Psoas muscle (tissue), 7 donors: ENCODE measurements at regions not wholly inside any gene's neighbourhood (a gene's known extent, or its start where the extent isn't known, plus 50 kb on each side); places are given as distances from the start of the nearest gene placed in this dataset.

Experiments
- ATAC-seq, 4 donors: fragments of 200-7000 bp; cut with Tn5 transposase; one replicate each; pipeline ENCODE4 v1.9.1; 2020; ENCODE audit warnings: moderate library complexity in 3 of 4, mild to moderate bottlenecking in 2 of 4
- DNase-seq, 2 donors: peaks; one replicate each; pipeline ENCODE4 v3.0.0-alpha.2; 2020
- H3K27ac ChIP-seq: fragments of 200-600 bp; one replicate; pipeline ENCODE4 v1.8.0; 2022
- H3K27me3 ChIP-seq, 3 donors: fragments of 200-600 bp in 1 of 3; one replicate each; pipeline versions ENCODE4 v1.6.1 to v1.8.0; 2013 to 2022; ENCODE audit warnings: low read length in 2 of 3, mild to moderate bottlenecking in 2 of 3, moderate library complexity in 1 of 3; ENCODE audit not compliant: insufficient read depth in 3 of 3
- H3K36me3 ChIP-seq, 2 donors: fragments of 200-600 bp in 1 of 2; one replicate each; pipeline versions ENCODE4 v1.6.1 to v1.8.0; 2013 to 2022; ENCODE audit warnings: low read depth in 1 of 2, mild to moderate bottlenecking in 1 of 2, moderate library complexity in 1 of 2; ENCODE audit not compliant: insufficient read depth in 1 of 2
- H3K4me1 ChIP-seq: fragments of 200-600 bp; one replicate; pipeline ENCODE4 v1.8.0; 2022
- H3K4me3 ChIP-seq: fragments of 200-600 bp; one replicate; pipeline ENCODE4 v1.8.0; 2022; ENCODE audit warnings: mild to moderate bottlenecking
- H3K9me3 ChIP-seq: fragments of 200-600 bp; one replicate; pipeline ENCODE4 v1.8.0; 2022
- WGBS, 3 donors: extraction: QIAGEN DNeasy Blood & Tissue Kit; methylation state at CpG; one replicate each; pipeline versions ENCODE4 v1.1.6 to v1.1.7; 2013; 5-methylcytosine and 5-hydroxymethylcytosine counted together
- intact Hi-C, 2 donors: fragments of 100-400 bp; cut with DNase I; formaldehyde crosslinking; loops; one replicate each; pipeline versions ENCODE4 v1.11.0 to v1.14.2; 2022
- TF ChIP-seq, protein P1 (sequence below): fragments of 200-600 bp; IDR thresholded peaks from one replicate; pipeline ENCODE4 v1.8.0; 2022; ENCODE audit warnings: antibody characterized with exemption
- donor health status: healthy with polysubstance abuse.
- donor health status: DM: no; HTN: no; CAD: no; lungs with moderate emphysema.
- donor health status: Bipolar disorder and iron deficiency.
- donor health status: healthy.
- donor health status: DM: yes; HTN: yes; CAD: no.
- donor health status: DM: no; HTN: no; CAD: no.
- donor health status: DM: yes; HTN: yes; CAD: no.

DNA sequence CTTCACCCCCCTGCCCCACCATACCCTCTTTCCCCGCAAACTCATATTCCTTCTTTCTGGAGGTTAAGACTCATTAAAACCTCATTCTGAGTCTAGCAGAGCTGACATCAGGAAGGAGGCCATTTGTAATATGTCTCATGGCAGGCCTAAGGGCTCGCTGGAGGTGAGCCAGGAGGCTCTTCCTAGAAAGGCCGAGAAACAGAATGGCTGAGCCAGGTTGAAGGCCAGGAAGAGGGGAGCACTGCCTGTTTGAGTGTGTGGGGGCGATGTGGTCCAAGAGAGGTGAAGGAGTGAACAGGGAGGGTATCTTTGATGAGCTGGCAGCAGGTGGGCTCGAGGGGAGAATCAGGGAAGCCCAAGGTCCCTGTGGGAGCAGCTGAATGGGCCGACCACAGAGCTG lies 317.3 kb downstream of the TLE3 start:
- Histone ChIP-seq H3K36me3 (no peaks in the 10 kb centered on the region), H3K4me1 (no peaks in the 10 kb centered on the region), H3K27me3 (no peaks in the 10 kb centered on the region), H3K9me3 (no peaks in the 10 kb centered on the region), H3K4me3 (no peak overlapping the region), H3K27ac (no peak overlapping the region)
- no peak for DNase-seq
- TF ChIP-seq, protein P1, sequence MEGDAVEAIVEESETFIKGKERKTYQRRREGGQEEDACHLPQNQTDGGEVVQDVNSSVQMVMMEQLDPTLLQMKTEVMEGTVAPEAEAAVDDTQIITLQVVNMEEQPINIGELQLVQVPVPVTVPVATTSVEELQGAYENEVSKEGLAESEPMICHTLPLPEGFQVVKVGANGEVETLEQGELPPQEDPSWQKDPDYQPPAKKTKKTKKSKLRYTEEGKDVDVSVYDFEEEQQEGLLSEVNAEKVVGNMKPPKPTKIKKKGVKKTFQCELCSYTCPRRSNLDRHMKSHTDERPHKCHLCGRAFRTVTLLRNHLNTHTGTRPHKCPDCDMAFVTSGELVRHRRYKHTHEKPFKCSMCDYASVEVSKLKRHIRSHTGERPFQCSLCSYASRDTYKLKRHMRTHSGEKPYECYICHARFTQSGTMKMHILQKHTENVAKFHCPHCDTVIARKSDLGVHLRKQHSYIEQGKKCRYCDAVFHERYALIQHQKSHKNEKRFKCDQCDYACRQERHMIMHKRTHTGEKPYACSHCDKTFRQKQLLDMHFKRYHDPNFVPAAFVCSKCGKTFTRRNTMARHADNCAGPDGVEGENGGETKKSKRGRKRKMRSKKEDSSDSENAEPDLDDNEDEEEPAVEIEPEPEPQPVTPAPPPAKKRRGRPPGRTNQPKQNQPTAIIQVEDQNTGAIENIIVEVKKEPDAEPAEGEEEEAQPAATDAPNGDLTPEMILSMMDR, result no peak
- WGBS, 3 donors, result 49 to 66% (median 57%) methylated on average over 6 of the region's 6 CpGs
- no peak for ATAC-seq
- intact Hi-C loops, result no loop called here

DNA sequence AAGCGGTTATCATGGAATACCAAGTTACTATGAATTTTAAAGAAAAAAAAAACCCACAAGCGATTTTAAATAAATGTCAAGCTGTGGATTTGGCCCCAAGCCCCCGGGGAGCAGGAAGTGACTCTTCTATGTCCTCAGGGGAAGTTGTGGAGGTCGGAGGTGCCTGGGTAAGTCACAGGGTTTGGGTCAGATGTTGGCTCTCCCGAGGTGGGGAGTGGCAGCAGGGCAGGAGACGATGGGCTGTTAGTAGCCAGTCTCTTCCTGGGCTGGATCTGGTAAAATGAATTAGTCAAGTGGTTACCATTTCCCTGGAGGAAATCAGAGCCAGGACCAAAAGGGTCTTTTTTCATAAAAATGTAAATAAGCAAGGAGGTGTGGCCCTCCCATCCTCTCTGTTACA lies 316.7 kb downstream of the TLE3 start:
- ATAC-seq, result no peak
- Histone ChIP-seq H3K4me1 (no peaks in the 10 kb centered on the region), H3K27me3 (no peaks in the 10 kb centered on the region), H3K9me3 (no peaks in the 10 kb centered on the region), H3K4me3 (no peak overlapping the region), H3K36me3 (no peaks in the 10 kb centered on the region), H3K27ac (no peak overlapping the region)
- intact Hi-C loops, result no loop called here
- WGBS, 3 donors, result 61 to 69% (median 64%) methylated on average over 6 of the region's 6 CpGs
- TF ChIP-seq, protein P1, result no peak
- no peak for DNase-seq

DNA sequence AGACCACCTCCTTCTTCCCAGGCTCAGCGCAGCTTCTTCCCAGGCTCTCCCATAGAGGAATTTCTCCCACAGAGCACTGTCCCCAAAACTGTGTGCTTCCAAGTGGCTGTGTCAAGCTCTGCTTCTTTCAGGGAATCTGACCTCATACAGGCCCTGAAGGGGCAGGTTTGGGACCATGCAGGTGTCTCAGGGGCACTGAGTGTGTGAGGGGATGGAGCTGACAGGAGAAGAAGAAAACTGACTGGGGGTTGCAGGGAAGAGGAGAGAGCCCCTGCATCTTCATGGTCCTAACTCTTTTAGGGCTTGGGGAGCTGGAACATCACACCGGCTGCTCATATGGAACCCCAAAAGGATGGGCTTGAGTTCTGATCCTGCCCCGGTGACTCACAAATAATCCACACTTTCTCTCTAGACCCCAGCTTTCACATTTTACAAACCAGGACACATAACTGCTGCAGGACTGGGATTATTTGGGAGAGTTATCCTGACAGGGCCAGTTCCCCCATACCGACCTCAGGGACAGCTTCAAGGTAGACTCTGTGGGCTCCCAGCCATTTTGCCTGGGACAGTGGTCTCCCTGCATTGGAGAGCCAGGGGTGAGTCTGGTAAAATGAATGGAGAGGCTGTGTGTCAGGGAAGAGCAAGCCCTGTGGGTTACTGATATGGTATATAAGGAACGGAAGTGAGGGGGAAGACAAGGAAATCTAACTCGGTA lies 316.1 kb downstream of the TLE3 start:
- Histone ChIP-seq H3K4me1 (no peaks in the 10 kb centered on the region), H3K27ac (no peak overlapping the region), H3K36me3 (no peaks in the 10 kb centered on the region), H3K4me3 (no peak overlapping the region), H3K27me3 (no peaks in the 10 kb centered on the region), H3K9me3 (no peaks in the 10 kb centered on the region)
- DNase-seq (no peak), ATAC-seq (no peak)
- WGBS, 3 donors, result 87 to 89% (median 87%) methylated on average over 6 of the region's 6 CpGs
- intact Hi-C loops, result no loop called here
- TF ChIP-seq, protein P1, result no peak

DNA sequence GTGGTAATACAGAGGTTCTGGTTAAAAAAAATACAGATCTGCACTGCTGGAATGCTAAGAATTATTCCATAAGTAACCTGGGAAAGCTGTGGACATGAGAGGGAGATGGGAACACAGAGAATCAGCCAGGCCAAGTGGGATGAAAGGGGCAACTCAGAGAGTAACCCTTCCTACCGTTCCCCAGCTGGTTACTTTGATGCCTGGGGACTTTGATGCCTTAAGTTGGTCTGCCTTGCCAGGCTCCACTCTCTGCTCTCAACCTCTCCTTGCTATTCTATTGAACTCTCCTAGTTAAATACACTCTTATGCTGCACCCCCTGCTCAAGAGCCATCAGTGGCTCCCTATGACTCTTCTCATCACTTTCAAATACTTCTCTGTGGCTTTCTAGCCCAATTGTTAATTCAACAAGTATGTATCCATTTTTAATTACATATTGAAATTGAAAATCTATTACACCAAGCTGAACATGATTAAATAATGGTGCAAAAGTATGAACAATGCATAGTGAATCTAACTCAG lies 315.5 kb downstream of the TLE3 start:
- H3K4me3 ChIP-seq, result no peak overlapping the region
- DNase-seq (no peak), ATAC-seq (no peak)
- H3K9me3 ChIP-seq, result no peaks in the 10 kb centered on the region
- H3K36me3 ChIP-seq, result no peaks in the 10 kb centered on the region
- no peaks in the 10 kb centered on the region for H3K27me3 ChIP-seq
- intact Hi-C loops, result no loop called here
- no peaks in the 10 kb centered on the region for H3K4me1 ChIP-seq
- TF ChIP-seq, protein P1, result no peak
- WGBS, 3 donors, result 46 to 77% (median 70%) methylated on average over 1 of the region's 1 CpG
- no peak overlapping the region for H3K27ac ChIP-seq

DNA sequence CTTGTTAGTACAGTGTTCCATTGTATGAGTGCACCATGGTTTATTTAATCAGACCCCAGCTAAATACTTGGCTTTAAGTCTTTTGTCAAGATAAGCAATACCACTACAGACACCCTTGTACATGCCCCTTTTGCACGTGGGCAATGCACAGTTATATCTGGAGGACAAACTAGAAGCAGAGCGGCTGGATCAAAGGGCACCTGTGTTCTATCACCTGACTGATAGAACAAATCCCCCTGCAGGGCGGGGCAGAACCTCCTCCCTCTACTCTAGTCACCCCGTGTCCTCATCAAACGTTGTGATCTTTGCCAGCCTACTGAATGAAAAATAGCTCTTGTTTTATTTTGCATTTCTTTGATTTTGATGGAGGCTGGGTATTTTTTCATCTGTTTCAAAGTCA lies 314.9 kb downstream of the TLE3 start:
- DNase-seq (no peak), ATAC-seq (no peak)
- intact Hi-C loops, result no loop called here
- Histone ChIP-seq H3K27me3 (no peaks in the 10 kb centered on the region), H3K27ac (no peak overlapping the region), H3K9me3 (no peaks in the 10 kb centered on the region), H3K4me3 (no peak overlapping the region), H3K36me3 (no peaks in the 10 kb centered on the region), H3K4me1 (no peaks in the 10 kb centered on the region)
- 67 to 70% (median 69%) methylated on average over 5 of the region's 5 CpGs for WGBS, 3 donors
- TF ChIP-seq, protein P1, result no peak
